Calu3 (cell line): ENCODE measurements at regions not wholly inside any gene's neighbourhood (a gene's known extent, or its start where the extent isn't known, plus 50 kb on each side); places are given as distances from the start of the nearest gene placed in this dataset.

Experiments
- BruUV-seq: library from RNA; stranded (reverse); fragments of 400-500 nt; replicated peaks from 2 replicates; lab custom pipeline; 2021; lab: Mats Ljungman, UMichigan
- CTCF ChIA-PET: fragments of 300-600 bp; sonication (Branson Sonifier 250); formaldehyde crosslinking; loops from one replicate; lab custom pipeline; 2022; ENCODE audit warnings: antibody characterized with exemption; lab: Charles Lee
- DNase-seq: peaks from one replicate; pipeline ENCODE4 v3.0.0; 2022
- H3K27ac Mint-ChIP-seq: one replicate; pipeline ENCODE4 v1.8.0; 2022; ENCODE audit warnings: mixed read lengths; ENCODE audit not compliant: unreplicated experiment
- H3K27me3 Mint-ChIP-seq: one replicate; pipeline ENCODE4 v1.8.0; 2022; ENCODE audit warnings: mixed read lengths; ENCODE audit not compliant: unreplicated experiment
- H3K36me3 Mint-ChIP-seq: one replicate; pipeline ENCODE4 v1.8.0; 2022; ENCODE audit warnings: mild to moderate bottlenecking, moderate library complexity, mixed read lengths; ENCODE audit not compliant: insufficient read depth, unreplicated experiment
- H3K4me1 Mint-ChIP-seq: one replicate; pipeline ENCODE4 v1.8.0; 2022; ENCODE audit warnings: mild to moderate bottlenecking, low read depth, mixed read lengths; ENCODE audit not compliant: unreplicated experiment
- H3K4me3 Mint-ChIP-seq: one replicate; pipeline ENCODE4 v1.8.0; 2022; ENCODE audit warnings: mild to moderate bottlenecking, low read depth, moderate library complexity, mixed read lengths; ENCODE audit not compliant: unreplicated experiment
- H3K9me3 Mint-ChIP-seq: one replicate; pipeline ENCODE4 v1.8.0; 2022; ENCODE audit warnings: low read depth, mixed read lengths; ENCODE audit not compliant: unreplicated experiment
- intact Hi-C: fragments of 100-400 bp; cut with micrococcal nuclease; formaldehyde crosslinking; loops from one replicate; pipeline ENCODE4 v1.10.0; 2022; ENCODE audit not compliant: unreplicated experiment
- TF ChIP-seq, protein P1 (sequence below): fragments of 200-600 bp; IDR thresholded peaks from one replicate; pipeline ENCODE4 v1.8.0; 2022; ENCODE audit warnings: antibody characterized with exemption; ENCODE audit not compliant: unreplicated experiment

- Mint-ChIP-seq H3K27me3 (no peaks in the 10 kb centered on the region), H3K27ac (no peak overlapping the region), H3K4me1 (no peaks in the 10 kb centered on the region), H3K4me3 (no peak overlapping the region), H3K9me3 (no peaks in the 10 kb centered on the region), H3K36me3 (no peaks in the 10 kb centered on the region)
- BruUV-seq, result no TSS peak
- DNase-seq, result no peak
- CTCF ChIA-PET, result no interaction called here
- intact Hi-C loops, result no loop called here
- TF ChIP-seq, protein P1, sequence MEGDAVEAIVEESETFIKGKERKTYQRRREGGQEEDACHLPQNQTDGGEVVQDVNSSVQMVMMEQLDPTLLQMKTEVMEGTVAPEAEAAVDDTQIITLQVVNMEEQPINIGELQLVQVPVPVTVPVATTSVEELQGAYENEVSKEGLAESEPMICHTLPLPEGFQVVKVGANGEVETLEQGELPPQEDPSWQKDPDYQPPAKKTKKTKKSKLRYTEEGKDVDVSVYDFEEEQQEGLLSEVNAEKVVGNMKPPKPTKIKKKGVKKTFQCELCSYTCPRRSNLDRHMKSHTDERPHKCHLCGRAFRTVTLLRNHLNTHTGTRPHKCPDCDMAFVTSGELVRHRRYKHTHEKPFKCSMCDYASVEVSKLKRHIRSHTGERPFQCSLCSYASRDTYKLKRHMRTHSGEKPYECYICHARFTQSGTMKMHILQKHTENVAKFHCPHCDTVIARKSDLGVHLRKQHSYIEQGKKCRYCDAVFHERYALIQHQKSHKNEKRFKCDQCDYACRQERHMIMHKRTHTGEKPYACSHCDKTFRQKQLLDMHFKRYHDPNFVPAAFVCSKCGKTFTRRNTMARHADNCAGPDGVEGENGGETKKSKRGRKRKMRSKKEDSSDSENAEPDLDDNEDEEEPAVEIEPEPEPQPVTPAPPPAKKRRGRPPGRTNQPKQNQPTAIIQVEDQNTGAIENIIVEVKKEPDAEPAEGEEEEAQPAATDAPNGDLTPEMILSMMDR, result no peak
Measured at GRCh38 chr1:63255153-63255552, 67.2 kb upstream of the FOXD3 start.

DNA sequence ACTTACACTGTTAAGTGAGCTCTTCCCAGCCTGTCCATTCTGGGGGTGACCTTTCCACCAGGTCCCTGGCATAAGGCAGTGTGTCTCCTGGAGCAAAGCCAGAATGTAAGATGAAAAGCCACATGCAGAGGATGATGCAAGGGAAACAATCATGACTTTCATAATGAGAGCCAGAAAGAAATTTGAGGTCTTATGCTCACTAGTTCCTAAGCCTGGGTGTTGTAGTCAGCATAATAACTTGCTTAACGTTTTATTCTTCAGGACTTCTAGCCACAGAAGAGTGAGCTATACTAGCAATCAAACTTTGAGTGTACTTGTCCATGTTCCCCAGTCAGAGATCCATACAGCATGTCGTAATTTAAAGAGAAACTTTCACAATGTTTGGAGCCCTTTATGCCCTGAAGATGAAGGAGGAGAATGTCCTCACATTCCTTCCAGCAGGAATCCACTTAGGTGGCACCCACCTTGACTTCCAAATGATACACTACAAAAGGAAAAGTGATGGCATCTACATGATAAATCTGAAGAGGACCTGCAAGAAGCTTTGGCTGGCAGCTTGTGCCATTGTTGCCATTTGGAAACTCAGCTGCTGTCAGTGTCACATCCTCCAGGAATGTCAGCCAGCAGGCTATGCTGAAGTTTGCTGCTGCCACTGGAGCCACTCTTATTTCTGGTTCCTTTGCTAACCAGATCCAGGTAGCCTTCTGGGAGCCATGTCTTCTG is 60.5 kb upstream of the FOXD3 start:
- TF ChIP-seq, protein P1, result no peak
- no peaks in the 10 kb centered on the region for H3K9me3 Mint-ChIP-seq
- intact Hi-C loops, result no loop called here
- BruUV-seq, result no TSS peak
- no peaks in the 10 kb centered on the region for H3K36me3 Mint-ChIP-seq
- H3K4me1 Mint-ChIP-seq, result no peaks in the 10 kb centered on the region
- DNase-seq, result no peak
- no peaks in the 10 kb centered on the region for H3K27me3 Mint-ChIP-seq
- CTCF ChIA-PET, result no interaction called here
- no peak overlapping the region for H3K4me3 Mint-ChIP-seq
- H3K27ac Mint-ChIP-seq, result no peak overlapping the region

GRCh38 chr1:63262459-63262770 is 60.0 kb upstream of the FOXD3 start:
- H3K36me3 Mint-ChIP-seq, result no peaks in the 10 kb centered on the region
- CTCF ChIA-PET, result no interaction called here
- H3K27ac Mint-ChIP-seq, result no peak overlapping the region
- TF ChIP-seq, protein P1, result no peak
- intact Hi-C loops, result no loop called here
- no peaks in the 10 kb centered on the region for H3K4me1 Mint-ChIP-seq
- no TSS peak for BruUV-seq
- no peaks in the 10 kb centered on the region for H3K9me3 Mint-ChIP-seq
- no peak for DNase-seq
- no peaks in the 10 kb centered on the region for H3K27me3 Mint-ChIP-seq
- no peak overlapping the region for H3K4me3 Mint-ChIP-seq

DNA sequence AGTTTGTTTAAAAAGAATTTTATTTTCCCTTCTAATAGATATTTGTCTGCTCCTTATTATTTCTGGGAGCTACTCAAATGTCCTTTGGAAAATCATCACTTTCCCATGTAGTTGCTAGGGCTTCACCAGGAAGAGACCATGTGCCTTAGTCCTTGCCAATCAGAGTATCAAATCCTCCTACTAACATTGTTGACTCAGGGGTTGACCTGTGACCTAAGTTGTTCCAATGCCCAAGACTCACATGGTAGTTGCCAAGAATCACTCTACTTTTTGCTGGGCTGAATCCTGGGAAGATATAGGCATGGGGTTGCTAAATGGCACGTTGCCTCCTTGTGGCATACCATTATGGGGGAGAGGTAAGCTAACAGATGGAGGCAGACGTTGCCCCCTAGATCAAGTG is 58.2 kb upstream of the FOXD3 start:
- BruUV-seq, result no TSS peak
- intact Hi-C loops, result no loop called here
- CTCF ChIA-PET, result no interaction called here
- Mint-ChIP-seq H3K4me3 (no peak overlapping the region), H3K36me3 (no peaks in the 10 kb centered on the region), H3K27ac (no peak overlapping the region), H3K9me3 (no peaks in the 10 kb centered on the region), H3K4me1 (no peaks in the 10 kb centered on the region), H3K27me3 (no peaks in the 10 kb centered on the region)
- no peak for DNase-seq
- TF ChIP-seq, protein P1, result no peak
